ENCODE measurements at regions not wholly inside any gene's neighbourhood (a gene's known extent, or its start where the extent isn't known, plus 50 kb on each side); places are given as distances from the start of the nearest gene placed in this dataset.

DNA sequence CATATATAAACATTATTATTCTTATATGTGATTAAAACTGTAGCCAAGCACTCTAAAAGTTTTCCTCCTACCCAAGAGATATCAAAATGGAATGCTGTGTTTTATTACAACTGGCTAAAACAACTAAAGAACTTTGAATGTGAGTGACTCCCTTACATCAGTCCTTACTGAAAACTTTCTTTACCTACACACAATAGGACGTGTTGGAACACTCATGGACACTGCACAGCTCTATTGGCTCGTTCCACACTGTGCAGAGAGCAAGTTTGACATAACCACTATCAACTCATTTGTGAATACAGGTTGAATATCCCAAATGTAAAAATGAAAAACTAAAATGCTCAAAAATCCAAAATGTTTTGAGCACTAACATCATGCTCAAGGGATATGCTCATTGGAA, 650.6 kb downstream of the SLC4A3 start:
- TF ChIP-seq CTCF (IDR thresholded peaks at IDR 0.05; ENCODE audit: low read depth, low read length, poor library complexity, severe bottlenecking) (no peak), EZH2phosphoT487 (IDR thresholded peaks at IDR 0.05; ENCODE audit: borderline replicate concordance, low read length) (no peak)
